Thyroid gland (tissue), 4 donors: ENCODE measurements at regions not wholly inside any gene's neighbourhood (a gene's known extent, or its start where the extent isn't known, plus 50 kb on each side); places are given as distances from the start of the nearest gene placed in this dataset.
A peak's percentile ranks its signal among the peaks of the same experiment; 100 is the strongest.

Experiments
- DNase-seq, 2 donors: peaks; one replicate each; pipeline ENCODE4 v3.0.0-alpha.2; 2019
- H3K27ac ChIP-seq, 3 donors: fragments of 200-600 bp; sonication (generic); 1 replicate in 2 of 3; 2 replicates in 1 of 3; pipeline ENCODE4 v1.5.1; 2016 to 2019; ENCODE audit warnings: mild to moderate bottlenecking in 1 of 3, moderate library complexity in 1 of 3
- H3K27me3 ChIP-seq: fragments of 200-600 bp; sonication (generic); one replicate; pipeline ENCODE4 v1.5.1; 2019
- H3K36me3 ChIP-seq, 2 donors: fragments of 200-600 bp; sonication (generic); one replicate each; pipeline ENCODE4 v1.5.1; 2016 to 2019
- H3K4me1 ChIP-seq, 2 donors: fragments of 200-600 bp; sonication (generic); one replicate each; pipeline ENCODE4 v1.5.1; 2017 to 2019
- H3K4me3 ChIP-seq, 3 donors: fragments of 200-600 bp; sonication (generic); replicated peaks in 1 of 3; 1 replicate in 2 of 3; 2 replicates in 1 of 3; pipeline ENCODE4 v1.5.1; 2016; ENCODE audit warnings: mild to moderate bottlenecking in 1 of 3
- H3K9me3 ChIP-seq: fragments of 200-600 bp; sonication (generic); one replicate; pipeline ENCODE4 v1.5.1; 2017
- POLR2A ChIP-seq, 2 donors: fragments of 450-650 bp; IDR thresholded peaks; one replicate each; pipeline ENCODE4 v1.6.1; 2017; ENCODE audit warnings: antibody characterized with exemption in 2 of 2, mild to moderate bottlenecking in 2 of 2, moderate library complexity in 1 of 2
- WGBS, 2 donors: methylation state at CpG; one replicate each; pipeline ENCODE4 v1.1.5; 2017; 5-methylcytosine and 5-hydroxymethylcytosine counted together
- intact Hi-C: fragments of 100-400 bp; cut with DNase I; formaldehyde crosslinking; loops from one replicate; pipeline ENCODE4 v1.15.1; 2023
- TF ChIP-seq, protein P1 (sequence below), 6 experiments: fragments of 200-600 bp in 3 of 6; fragments of 450-650 bp in 3 of 6; sonication (generic) in 3 of 6; IDR thresholded peaks; one replicate each; pipeline ENCODE4 v1.5.1; 2016 to 2019; ENCODE audit warnings: antibody characterized with exemption in 6 of 6, mild to moderate bottlenecking in 2 of 6, inconsistent platforms in 1 of 6, moderate library complexity in 1 of 6

DNA sequence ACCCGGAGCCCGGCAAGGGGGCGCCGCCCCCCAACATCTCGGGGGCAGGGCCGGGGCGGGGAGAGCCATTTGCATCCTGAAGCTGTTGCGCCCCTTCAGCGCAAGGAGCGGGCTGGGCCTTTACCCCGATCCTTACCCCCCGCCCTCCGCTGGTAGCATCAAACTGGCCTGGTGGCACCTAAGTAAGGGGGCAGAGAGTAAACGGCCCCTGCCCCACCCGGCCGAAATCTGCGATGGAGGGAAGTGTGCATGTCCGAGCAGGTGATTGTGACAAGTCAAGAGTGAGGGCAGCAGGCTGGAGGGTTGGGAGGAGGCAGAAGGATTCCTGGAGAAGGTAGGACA, 101.2 kb downstream of the ESM1 start:
- 36 to 52% methylated on average over 5 to 7 of the region's 18 CpGs for WGBS, 2 donors

GRCh38 chr5:54883374-54884194, 101.8 kb downstream of the ESM1 start:
- Histone ChIP-seq H3K4me1 (peaks cover 10 to 19% of the 10 kb centered on the region in 2 donors), H3K27ac (peak overlapping the region in 1 of 3 donors; percentile 67), H3K27me3 (no peaks in the 10 kb centered on the region), H3K9me3 (no peaks in the 10 kb centered on the region), H3K4me3 (peak overlapping the region; percentile 33 to 64 (median 52)), H3K36me3 (no peaks in the 10 kb centered on the region)
- TF ChIP-seq, protein P1, sequence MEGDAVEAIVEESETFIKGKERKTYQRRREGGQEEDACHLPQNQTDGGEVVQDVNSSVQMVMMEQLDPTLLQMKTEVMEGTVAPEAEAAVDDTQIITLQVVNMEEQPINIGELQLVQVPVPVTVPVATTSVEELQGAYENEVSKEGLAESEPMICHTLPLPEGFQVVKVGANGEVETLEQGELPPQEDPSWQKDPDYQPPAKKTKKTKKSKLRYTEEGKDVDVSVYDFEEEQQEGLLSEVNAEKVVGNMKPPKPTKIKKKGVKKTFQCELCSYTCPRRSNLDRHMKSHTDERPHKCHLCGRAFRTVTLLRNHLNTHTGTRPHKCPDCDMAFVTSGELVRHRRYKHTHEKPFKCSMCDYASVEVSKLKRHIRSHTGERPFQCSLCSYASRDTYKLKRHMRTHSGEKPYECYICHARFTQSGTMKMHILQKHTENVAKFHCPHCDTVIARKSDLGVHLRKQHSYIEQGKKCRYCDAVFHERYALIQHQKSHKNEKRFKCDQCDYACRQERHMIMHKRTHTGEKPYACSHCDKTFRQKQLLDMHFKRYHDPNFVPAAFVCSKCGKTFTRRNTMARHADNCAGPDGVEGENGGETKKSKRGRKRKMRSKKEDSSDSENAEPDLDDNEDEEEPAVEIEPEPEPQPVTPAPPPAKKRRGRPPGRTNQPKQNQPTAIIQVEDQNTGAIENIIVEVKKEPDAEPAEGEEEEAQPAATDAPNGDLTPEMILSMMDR (IDR thresholded peaks at IDR 0.05) = no peak
- TF ChIP-seq POLR2A (IDR thresholded peaks at IDR 0.05) = peak in 1 of 2 donors; percentile 67
- WGBS, 2 donors = 5 to 6% methylated on average over 30 to 33 of the region's 75 CpGs
- intact Hi-C loops = no loop called here
- DNase-seq = peak; percentile 60 to 73

More for the DNA sequence above, 101.2 kb downstream of the ESM1 start:
- intact Hi-C loops = no loop called here
- H3K9me3 ChIP-seq = no peaks in the 10 kb centered on the region
- peaks cover 10 to 23% of the 10 kb centered on the region in 2 donors for H3K4me1 ChIP-seq
- H3K4me3 ChIP-seq = peak overlapping the region; percentile 33 to 64 (median 52)
- H3K27me3 ChIP-seq = no peaks in the 10 kb centered on the region
- H3K36me3 ChIP-seq = no peaks in the 10 kb centered on the region
- TF ChIP-seq, protein P1 (IDR thresholded peaks at IDR 0.05) = no peak
- no peak for TF ChIP-seq POLR2A (IDR thresholded peaks at IDR 0.05)
- no peak overlapping the region for H3K27ac ChIP-seq
- DNase-seq = no peak

DNA sequence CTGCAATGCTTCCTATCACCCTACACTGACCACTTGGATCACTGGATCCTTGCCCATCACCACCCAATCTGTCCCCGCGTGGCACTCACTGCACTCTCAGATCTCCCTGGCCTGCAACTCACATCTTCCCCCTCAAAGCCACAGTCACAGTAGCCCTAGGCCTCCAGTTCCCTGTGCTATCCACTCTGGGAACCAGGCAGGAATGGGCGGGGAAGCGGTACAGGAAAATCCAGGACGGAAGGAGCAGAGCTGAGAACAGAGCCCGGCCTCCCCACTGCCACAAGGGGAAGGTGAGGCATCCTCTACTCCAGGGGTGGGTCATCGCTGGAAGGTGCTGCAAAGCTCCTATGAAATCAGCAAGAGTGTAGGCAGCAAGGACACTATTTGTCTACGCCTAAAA, 102.6 kb downstream of the ESM1 start:
- Histone ChIP-seq H3K27me3 (no peaks in the 10 kb centered on the region), H3K27ac (no peak overlapping the region), H3K4me3 (no peak overlapping the region), H3K4me1 (peaks cover 10 to 19% of the 10 kb centered on the region in 2 donors), H3K9me3 (no peaks in the 10 kb centered on the region), H3K36me3 (no peaks in the 10 kb centered on the region)
- no peak for DNase-seq
- WGBS, 2 donors = 90 to 92% methylated on average over 8 of the region's 8 CpGs
- intact Hi-C loops = no loop called here
- no peak for TF ChIP-seq POLR2A (IDR thresholded peaks at IDR 0.05)
- TF ChIP-seq, protein P1 (IDR thresholded peaks at IDR 0.05) = no peak

- no peak overlapping the region for H3K27ac ChIP-seq
- no peak for DNase-seq
- intact Hi-C loops = no loop called here
- H3K36me3 ChIP-seq = no peaks in the 10 kb centered on the region
- H3K4me3 ChIP-seq = no peak overlapping the region
- H3K9me3 ChIP-seq = no peaks in the 10 kb centered on the region
- WGBS, 2 donors = 73% methylated on average over 4 of the region's 4 CpGs
- peaks cover 9 to 19% of the 10 kb centered on the region in 2 donors for H3K4me1 ChIP-seq
- H3K27me3 ChIP-seq = no peaks in the 10 kb centered on the region
- TF ChIP-seq POLR2A (IDR thresholded peaks at IDR 0.05) = no peak
- TF ChIP-seq, protein P1 (IDR thresholded peaks at IDR 0.05) = no peak
Observed at GRCh38 chr5:54882101-54882500, 103.3 kb downstream of the ESM1 start.

DNA sequence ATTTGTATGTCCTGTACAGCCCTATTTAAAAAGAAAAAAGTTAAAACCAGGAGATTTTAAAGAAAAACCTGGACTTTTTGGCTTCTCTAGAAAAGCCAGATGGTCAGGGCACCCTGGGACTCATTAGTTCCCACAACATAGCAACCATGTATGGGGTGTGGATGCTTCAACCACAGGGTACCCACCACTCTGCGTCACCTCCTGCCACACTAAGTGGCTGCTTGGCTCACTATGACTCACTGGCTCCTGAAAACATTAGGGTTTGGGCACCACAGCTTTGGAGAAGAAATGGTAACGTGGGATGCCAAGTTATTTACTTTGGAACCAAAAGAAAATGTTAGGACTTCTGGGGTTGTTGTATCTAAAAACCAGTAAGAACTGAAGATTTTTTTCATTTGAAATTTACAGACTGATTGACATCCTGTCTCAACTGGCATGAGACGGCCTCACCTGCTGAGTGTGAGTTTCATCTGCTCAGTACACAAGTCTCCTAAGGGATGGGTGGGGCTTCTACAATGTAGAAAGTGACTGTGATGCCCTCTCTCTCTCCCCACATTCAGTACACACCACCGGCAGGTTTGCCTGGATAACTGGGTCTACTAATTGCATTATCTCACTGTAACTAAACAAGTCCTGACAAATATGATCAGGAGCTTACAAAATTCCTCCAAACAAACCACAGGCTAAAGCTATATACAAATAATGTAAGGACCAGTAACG, 103.9 kb downstream of the ESM1 start:
- Histone ChIP-seq H3K36me3 (no peaks in the 10 kb centered on the region), H3K27ac (no peak overlapping the region), H3K4me3 (no peak overlapping the region), H3K9me3 (no peaks in the 10 kb centered on the region), H3K4me1 (peaks cover 4 to 13% of the 10 kb centered on the region in 2 donors), H3K27me3 (no peaks in the 10 kb centered on the region)
- intact Hi-C loops = no loop called here
- no peak for DNase-seq
- WGBS, 2 donors = 92 to 96% methylated on average over 4 of the region's 5 CpGs
- TF ChIP-seq, protein P1 (IDR thresholded peaks at IDR 0.05) = no peak
- TF ChIP-seq POLR2A (IDR thresholded peaks at IDR 0.05) = no peak
